Non-pigmented ciliary epithelial cell (primary cell): ENCODE measurements at regions not wholly inside any gene's neighbourhood (a gene's known extent, or its start where the extent isn't known, plus 50 kb on each side); places are given as distances from the start of the nearest gene placed in this dataset.

ENCODE experiments used
- DNase-seq: peaks from one replicate; pipeline ENCODE4 v3.0.0-alpha.2; 2010; ENCODE audit warnings: low read depth

DNA sequence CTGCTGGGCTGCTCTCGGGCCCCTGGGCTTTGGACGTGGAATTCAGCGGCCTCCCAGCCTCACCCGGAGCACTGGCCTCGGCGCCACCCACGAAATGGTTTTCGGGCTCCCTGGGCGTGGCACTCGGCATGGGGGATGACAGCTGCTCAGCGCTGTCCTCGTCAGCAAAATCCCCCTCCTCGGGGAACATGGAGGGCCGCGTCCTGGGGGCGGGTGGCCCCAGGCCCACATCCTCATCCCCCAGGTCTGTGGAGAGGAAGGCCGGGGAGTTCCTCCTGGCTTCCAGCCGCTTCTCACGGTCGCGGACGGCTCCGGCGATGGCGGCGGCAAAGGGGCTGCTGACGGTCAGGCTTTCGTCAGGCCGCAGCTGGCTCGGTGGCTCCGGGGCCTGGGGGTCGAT lies 88.4 kb downstream of the CTTN start:
- DNase-seq: no peak

DNA sequence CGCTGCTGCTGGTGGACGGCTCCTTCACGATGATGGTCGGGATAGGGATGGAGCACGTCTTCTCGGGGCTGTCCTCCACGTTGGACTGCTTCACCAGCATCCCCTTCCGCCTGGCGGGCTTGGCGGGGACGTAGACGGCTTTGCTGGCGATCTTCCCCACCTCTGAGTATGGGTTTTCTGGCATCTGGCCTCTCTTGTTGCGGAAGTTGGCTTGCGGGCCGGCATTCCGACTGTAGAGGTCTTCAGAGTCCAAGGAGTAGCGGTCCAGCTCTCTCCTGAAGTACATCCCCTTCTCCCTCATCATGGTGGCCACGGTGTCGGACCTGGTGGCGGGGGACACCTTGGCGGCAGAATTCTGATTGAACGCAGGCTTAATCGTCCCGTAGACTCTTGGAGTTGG lies 88.8 kb downstream of the CTTN start:
- no peak for DNase-seq

- no peak for DNase-seq
Observed at GRCh38 chr11:70487756-70488155, 89.4 kb downstream of the CTTN start.

DNA sequence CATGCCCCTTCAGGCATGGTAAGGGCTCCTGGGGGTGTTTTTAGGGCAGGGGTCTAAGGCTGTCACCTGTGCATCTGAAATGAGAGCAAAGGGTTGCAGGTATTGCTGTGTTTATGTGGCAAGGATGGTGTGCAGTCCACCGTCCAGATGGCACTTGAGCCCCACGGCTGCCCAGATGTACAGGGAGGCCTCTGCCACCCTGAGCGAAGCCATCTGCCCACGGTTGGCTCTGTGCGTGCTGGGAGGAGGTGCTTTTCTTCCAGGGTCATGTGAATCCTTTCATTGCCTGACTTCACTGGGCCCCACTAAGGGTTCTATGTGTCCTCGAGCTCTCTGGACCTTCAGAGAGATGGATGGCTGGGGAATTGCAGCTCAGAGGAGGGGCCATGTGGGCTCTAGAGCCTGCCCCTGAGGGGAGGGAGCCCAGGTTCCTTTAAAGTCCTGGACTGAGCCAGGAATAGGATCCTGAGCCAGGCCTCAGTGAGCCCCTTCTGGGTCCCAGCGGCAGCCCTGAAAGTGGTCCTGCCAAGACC lies 89.9 kb downstream of the CTTN start:
- no peak for DNase-seq

DNA sequence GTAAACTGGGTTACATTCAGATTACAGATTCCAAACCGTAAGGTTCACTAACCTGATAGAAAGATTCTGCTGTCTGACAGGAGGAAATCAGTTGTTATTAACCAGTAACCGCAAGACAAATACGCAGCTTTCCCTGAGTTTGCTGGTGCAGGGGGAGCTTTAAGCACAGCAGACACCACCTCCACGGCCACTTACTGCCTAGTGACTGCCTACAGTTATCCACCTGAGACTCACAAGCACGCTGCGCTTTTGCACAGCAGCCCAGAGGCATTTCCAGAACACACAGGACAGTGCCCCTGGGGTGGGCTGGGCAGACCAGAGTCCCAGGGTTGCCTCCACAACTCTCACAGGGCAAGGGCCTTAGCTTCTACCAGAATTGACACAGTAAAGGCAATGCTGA lies 90.9 kb downstream of the CTTN start:
- no peak for DNase-seq

DNA sequence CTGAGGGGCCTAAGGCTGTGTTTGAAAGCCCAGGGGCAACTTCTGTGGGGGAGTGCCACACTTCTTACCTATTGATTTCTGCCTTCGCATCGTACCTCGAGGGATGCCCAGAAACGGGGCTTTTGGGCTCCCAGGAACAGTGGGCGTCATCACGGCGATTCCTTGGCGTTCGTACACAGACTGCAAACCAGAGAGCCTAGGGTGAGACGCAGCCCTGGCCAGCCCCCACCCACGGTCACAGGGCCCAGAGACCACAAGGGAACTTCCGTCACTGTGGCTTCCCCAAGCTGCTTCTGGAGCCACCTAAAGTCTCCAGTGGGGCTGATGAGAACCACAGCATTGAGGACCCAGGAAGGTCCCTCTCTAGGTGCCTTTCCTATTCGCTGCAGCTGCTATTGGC lies 91.9 kb downstream of the CTTN start:
- DNase-seq: no peak

GRCh38 chr11:70490723-70491558 lies 92.6 kb downstream of the CTTN start:
- DNase-seq: no peak

DNA sequence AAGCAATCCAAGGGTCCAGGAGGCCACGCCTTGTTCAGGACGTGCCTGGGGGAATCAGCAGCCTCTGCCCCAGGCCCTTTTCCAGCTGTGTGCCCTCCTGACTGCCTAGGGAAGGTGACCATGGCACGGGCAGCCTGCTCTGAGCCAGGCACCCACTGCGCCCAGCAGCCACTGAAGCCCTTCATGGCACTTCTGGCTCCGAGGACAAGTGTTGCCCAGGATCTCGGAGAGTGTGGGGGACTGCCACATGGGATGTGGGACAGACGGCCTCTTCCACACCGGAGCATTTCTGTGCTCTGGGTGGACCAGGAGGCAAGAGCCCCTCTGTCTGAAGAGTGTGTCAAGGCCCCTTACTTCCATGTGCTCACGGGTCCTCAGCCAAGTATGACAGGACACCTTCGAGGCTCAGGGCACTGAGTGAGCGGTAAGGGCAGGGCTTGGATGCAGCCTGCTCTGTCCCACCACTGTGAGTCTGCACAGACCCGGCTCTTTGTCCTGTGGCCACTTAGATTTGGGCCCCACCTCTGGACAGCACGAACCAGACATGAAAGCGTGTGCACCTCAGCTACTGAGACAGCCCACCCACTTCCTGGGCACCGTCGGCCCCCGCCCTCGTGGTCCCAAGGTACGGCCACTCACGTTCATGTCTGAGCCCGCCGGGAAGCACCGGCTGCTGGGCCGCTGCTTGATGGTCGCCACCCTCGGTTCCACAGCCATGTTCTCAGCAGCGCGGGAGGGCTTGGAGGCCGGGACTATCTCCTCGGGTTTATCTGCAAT lies 93.6 kb downstream of the CTTN start:
- DNase-seq: no peak

GRCh38 chr11:70493089-70493474 lies 94.8 kb downstream of the CTTN start:
- no peak for DNase-seq

DNA sequence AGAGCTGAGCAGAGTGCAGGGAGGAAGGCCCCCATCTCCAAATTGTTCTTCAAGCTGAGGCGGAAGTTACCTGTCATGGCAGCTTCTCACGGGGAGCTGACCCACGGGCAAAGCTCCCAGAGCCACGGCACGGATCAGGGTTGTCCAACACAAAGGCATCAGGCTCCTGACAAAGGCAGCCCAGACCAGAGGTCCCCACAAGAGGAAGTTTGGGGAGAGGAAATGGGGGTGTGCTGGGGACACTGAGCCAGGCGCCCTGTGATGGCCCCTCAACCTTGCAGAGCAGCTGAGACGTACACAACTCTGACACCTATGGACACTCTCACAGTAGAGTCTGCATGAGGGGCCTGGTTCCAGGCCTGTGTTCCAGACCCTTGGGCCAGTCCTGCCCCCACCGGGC lies 95.6 kb downstream of the CTTN start:
- DNase-seq: no peak

- DNase-seq: no peak
Observed at GRCh38 chr11:70494559-70495350, 96.4 kb downstream of the CTTN start.

DNA sequence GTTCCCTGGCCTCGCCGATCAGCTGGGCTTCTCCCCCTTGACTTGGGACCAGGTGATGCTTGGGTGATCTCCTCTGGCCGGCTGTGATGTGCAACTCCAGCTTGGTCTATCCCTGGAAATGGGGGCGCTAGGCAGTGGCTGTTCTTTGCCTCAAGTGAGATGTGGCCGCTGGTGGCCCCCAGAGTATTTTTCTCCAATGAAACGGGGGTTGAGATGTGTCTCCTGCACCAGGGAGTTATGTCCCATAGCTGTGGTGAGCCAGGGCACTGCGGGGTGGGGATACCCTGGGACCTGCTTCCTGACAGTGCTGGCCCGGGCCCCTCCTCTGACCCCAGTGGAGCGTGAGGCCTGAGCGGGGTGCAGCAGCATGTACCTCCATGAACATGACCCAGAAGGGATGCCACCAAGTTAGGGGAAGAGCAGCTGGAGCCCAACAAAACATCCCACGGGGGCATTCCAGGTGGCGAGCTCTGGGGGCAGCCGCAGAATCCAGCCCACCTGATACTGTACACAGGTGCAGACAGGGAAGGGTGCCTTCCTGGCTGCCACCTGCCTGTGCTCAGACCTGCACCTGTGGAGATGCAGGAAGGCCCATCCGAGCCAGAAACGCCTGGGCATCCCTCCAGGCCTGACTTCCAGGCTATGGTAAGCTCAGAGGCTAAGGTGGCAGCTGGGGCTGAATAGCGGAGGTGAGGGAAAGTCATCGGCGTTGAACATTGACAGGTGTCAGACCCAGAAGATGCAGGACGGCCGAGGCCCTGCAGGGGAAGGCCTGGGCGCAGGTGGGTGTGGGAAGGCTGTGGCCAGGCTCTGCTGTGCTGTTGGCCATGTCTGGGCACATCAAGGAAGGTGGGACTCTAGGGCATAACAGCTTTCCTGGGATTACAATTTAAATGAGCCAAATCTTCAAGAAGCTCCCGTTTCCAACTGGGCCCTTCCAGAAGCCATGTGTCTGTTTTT lies 97.3 kb downstream of the CTTN start:
- DNase-seq: no peak

GRCh38 chr11:70496591-70497535 lies 98.5 kb downstream of the CTTN start:
- DNase-seq: no peak

- no peak for DNase-seq
Observed at GRCh38 chr11:70497536-70498075, 99.3 kb downstream of the CTTN start.

DNA sequence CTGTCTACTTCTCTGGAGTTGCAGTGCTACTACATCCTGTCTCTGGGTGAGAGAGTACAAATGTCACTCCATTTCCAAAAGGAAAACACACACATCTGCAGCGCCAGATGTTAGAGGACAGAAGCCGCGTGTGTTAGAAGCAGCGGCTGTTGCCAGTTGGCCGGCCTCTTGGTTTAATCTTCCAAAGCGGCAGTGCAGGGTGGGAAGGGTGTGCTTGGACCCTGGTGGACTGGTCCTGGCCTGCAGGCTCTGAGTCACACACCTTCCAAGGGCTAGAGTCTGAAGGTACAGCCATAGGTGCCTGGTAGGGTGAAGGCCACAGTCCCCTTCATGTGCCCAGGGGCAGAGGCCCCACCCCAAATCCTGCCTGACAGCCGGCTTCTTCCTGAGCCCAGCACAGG lies 99.8 kb downstream of the CTTN start:
- no peak for DNase-seq

GRCh38 chr11:70498976-70499801 lies 100.9 kb downstream of the CTTN start:
- DNase-seq: no peak

- DNase-seq: no peak
Observed at GRCh38 chr11:70500076-70500847, 101.9 kb downstream of the CTTN start.
